Endometrium (tissue), 2 donors: ENCODE measurements at regions not wholly inside any gene's neighbourhood (a gene's known extent, or its start where the extent isn't known, plus 50 kb on each side); places are given as distances from the start of the nearest gene placed in this dataset.
"Not testable (repeated sequence)": the region's sequence is repeated elsewhere in the genome, so short reads cannot be mapped to it uniquely, and the experiment has no call there.

Experiments
- FAIRE-seq: peaks from 2 replicates; lab custom pipeline; 2012; peaks lifted over from hg19 to GRCh38; lab: Jason Lieb, UNC
- donor health status: control.
- donor health status: control.

DNA sequence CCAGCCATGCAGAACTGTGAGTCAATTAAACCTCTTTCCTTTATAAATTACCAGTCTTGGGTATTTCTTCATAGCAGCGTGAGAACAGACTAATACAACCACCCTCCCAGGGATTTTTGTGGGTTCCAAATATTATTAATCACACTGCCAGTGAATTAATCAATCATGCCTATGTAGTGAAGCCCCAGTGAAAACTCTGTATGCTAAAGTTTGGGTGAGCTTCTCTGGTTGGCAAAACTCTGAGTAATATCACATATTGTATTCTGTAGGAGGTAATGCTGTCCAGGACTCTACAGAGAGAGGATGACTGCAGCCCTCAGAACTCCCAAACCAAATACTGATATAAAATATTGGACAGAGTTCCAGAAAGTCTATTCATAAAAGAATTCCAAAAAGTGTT lies 216.9 kb downstream of the RPAP3 start:
- FAIRE-seq: no peak

DNA sequence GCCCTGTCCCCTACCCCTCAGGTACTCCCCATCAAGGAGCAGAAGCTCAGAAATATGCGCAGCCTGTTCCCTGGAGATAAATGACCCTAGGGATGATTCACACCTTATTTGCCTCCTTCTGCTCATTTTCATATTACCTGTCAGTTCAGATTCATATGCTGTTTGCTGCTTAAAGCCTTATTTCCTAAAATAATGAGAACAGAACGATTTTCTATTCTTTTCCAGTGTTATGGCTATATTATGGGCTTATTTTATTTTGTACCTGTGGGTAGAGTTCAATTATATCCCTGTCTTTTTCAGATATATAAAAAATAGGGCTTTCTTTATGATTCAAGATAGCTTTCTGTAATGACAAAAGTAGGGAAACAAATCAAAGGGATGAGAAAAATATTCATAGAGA lies 224.8 kb downstream of the RPAP3 start:
- no peak for FAIRE-seq

DNA sequence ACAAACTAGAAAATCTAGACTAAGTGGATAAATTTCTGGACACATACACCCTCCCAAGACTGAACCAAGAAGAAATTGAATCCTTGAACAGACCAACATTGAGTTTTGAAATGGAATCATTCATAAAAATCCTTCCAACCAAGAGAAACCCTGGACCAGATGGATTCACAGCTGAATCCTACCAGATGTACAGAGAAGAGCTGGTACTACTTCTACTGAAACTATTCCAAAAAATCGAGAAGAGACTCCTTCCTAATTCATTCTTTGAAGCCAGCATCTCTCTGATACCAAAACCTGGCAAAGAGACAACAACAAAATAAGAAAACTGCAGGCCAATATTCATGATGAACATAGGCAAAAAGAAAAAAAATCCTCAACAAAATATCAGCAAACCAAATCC lies 227.4 kb downstream of the RPAP3 start:
- FAIRE-seq: no peak

DNA sequence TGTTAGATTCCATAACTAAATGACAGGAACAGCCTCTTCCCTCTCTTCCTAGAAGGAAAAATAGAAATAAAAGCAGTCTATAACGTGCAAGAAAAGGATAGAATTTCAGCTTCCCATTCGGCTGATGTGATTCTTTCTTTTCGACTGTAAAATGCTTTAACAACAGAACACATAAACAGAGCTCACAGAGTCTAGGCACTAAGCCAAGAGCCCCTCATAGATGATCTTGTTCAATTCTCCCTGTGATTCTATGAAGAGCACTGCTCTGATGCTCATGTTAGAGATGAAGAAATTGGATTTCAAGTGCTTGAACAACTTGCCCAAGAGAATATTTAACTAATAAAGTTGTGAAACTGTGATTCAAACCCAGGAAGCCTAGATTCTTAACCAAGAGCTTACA lies 232.7 kb downstream of the RPAP3 start:
- FAIRE-seq: no peak

DNA sequence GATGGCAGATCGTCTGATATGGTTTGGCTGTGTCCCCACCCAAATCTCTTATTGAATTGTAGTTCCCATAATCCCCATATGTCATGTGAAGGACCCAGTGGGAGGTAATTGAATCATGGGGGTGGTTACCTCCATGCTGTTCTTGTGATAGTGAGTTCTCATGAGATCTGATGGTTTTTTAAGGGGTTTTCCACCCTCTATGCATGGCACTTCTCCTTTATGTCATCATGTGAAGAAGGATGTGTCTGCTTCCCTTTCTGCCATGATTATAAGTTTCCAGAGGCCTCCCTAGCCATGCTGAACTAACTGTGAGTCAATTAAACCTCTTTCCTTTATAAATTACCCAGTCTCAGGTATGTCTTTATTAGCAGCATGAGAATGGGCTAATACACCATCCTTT lies 235.5 kb downstream of the RPAP3 start:
- not testable (repeated sequence) for FAIRE-seq

DNA sequence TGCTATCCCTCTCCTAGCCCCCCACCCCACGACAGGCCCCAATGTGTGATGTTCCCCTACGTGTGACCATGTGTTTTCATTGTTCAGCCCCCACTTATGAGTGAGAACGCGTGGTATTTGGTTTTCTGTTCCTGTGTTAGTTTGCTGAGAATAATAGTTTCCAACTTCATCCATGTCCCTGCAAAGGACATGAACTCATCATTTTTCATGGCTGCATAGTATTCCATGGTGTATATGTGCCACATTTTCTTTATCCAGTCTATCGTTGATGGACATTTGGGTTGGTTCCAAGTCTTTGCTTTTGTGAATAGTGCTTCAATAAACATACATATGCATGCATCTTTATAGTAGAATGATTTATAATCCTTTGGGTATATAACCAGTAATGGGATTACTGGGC lies 241.9 kb downstream of the RPAP3 start:
- FAIRE-seq: not testable (repeated sequence)

DNA sequence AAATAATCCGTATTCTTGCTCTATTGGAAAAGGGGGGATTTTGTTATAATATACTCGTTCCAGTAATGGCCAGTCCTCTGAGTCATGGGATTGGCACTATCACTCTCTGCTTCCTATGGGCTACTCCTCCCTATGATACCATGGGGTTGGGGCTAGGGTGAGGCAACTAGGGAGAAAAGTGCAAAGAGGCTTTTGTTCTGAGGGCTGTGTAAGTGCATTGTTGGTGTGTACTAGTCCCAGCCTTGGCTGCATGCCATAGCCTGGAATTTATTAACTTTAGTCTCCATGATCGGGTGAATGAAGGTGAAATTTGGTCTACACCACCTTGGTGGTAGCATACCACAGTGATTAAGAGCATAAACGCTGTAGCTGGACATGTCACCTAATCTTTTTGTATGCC lies 247.6 kb downstream of the RPAP3 start:
- no peak for FAIRE-seq

DNA sequence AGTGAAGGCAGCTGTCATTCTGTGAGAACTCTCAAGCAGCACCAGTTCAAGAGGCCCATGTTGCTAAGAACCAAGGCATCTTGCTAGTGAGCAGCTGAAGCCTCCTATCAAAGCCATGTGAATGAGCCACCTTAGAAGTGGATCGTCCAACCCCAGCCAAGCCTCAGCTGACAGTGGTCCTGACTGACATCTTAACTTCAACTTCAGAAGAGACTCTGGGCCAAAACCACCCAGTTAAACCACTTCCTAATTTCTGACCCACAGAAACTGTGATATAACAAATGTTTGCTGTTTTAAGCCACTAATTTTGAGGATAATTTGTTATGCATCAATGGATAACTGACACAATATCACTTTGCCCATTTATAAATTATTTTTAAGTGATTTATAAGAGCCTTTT lies 256.0 kb downstream of the RPAP3 start:
- no peak for FAIRE-seq

DNA sequence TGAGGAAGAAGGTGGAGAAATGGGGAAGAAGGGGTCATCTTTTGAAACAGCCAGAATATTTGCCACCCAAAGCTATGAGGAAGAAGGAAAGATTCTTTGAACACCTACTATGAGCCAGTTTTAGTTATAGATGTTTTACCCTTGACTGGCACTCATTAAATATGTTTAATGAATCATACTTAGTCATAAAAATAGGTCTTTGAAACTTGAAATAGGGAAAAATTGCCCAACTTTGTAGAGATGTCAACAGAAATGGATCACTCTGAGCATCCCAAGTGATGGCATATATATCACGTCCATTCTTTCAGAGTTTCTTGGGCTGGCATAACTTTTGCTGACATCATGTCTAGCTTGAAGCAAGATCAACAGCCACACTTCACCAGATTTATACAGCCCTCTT lies 263.5 kb downstream of the RPAP3 start:
- FAIRE-seq: no peak

DNA sequence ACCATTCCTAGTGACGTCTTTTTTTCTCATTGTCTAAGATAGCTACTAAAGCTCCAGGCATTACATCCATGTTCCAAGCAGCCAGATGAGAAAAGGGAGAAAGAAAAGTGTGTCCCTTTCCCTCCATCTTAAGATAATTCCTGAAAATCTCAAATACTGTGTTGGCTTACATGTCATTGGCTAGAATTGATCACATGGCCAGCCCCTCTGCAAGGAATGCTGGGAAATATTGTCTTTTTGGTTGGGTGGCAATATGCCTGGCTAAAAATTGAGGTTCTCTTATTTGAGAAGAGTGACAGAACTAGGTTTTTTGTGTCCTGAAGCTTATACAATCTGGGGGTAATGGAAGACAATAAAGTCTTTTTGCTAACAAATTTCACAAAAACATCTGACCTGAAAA lies 264.3 kb downstream of the RPAP3 start:
- no peak for FAIRE-seq

DNA sequence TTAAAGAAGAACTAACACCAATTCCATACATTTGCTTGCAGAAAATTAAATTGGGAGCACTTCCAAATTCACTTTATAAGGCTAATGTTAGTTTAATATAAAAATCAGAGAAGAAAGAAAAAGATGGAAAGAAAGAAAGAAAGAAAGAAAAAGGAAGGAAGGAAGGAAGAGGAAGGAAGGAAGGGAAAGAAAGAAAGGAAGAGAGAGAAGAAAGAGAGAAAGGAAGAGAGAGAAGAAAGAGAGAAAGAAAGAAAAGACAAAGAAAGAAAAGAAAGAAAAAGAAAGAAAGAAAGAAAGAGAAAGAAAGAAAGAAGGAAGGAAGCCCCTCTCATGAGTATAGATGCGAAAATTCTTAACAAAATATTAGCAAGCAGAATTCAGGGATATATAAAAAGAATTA lies 267.7 kb downstream of the RPAP3 start:
- FAIRE-seq: no peak

DNA sequence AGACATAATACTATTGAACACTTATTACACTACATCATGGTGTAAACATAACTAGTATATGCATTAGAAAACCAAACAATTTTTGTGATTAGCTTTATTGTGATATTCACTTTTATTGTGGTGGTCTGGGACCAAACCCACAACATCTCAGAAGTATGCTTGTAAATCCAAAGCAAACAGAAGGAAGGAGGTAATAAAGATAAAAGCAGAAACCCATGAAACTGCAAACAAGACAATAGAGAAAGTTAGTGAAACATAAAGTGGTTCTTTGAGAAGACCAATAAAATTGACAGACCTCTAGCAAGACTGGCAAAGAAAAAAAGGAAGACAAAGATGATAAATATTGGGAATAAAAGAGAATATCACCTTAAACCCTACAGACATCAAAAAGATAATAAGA lies 268.3 kb downstream of the RPAP3 start:
- no peak for FAIRE-seq

DNA sequence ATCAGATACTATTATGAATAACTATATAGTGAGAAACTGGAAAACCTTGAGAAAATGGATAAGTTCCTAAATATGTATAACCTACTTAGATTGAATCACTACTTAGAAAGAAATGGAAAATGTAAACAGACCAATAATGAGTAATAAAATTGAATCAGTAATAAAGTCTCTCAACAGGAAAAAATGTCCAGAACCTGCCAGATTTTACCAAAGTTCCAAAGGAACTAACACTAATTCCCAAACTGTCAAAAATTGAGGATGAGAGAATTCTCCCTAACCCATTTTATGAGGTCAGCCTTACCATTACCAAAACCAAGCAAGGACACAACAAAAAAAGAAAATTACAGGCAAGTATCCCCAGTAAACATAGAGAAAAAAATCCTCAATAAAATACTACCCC lies 272.0 kb downstream of the RPAP3 start:
- FAIRE-seq: no peak

DNA sequence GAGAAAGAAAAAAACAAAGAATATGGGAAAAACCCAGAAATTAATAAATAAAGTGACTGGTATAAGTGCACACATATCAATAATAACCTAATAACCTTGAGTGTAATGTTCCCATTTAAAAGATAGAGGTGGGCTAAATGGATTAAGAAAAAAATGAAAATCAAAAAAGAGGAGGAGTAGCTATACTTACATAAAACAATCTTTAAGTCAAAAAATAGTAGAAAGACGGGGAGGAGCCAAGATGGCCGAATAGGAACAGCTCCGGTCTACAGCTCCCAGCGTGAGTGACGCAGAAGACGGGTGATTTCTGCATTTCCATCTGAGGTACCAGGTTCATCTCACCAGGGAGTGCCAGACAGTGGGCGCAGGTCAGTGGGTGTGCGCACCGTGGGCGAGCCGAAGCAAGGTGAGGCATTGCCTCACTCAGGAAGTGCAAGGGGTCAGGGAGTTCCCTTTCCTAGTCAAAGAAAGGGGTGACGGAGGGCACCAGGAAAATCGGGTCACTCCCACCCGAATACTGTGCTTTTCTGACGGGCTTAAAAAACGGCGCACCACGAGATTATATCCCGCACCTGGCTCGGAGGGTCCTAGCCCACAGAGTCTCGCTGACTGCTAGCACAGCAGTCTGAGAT lies 279.0 kb downstream of the RPAP3 start:
- not testable (repeated sequence) for FAIRE-seq

DNA sequence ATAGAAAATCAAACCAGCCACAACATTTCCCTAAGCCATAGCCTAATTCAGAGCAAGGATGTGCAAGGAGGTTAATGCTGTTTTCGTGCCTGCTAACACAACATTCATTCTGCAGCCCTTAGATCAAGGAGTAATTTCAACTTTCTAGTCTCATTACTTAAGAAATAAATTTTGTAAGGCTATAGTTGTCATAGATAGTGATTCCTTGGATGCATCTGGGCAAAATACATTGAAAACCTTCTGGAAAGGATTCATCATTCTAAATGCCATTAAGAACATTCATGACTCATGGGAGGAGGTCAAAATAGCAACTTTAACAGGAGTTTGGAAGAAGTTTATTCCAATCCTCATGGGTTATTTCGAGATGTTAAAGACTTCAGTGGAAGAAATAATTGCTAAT lies 283.2 kb downstream of the RPAP3 start:
- no peak for FAIRE-seq

DNA sequence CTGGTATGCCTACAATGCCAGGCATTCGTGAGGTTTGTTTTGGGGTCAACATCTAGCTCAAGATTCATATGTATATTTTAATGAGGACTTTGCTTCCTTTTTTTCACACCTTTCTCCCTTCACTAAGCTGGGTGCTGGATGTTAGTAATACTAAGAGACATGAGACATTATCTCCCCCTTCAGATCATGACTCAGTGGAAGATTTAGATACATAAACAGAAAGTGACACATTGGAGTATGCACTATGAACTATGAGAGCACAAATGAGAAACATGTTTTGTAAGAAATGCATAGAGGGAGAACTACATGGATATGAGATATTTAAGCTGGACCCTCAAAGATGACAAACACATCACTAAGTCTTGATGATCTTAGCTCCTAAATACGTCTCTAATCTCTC lies 286.3 kb downstream of the RPAP3 start:
- no peak for FAIRE-seq

DNA sequence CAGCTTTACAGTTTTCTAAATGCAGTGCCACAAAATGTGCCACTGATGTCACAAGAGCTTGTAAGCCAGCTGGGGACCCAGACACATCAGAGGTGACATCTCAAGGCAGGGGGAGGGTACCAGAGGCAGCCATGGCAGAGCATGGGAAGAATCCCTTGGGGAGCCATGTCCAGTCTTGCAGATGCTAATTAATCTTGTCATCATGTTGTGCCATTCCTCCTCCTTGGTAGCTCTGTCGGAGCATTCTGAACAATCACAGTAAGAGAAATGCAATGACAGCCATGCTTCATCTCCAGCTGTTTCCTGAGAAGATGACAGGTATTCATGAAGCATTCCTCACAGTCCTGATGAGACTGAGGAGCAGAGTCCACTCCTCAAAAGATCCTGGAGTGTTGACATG lies 287.9 kb downstream of the RPAP3 start:
- FAIRE-seq: no peak

DNA sequence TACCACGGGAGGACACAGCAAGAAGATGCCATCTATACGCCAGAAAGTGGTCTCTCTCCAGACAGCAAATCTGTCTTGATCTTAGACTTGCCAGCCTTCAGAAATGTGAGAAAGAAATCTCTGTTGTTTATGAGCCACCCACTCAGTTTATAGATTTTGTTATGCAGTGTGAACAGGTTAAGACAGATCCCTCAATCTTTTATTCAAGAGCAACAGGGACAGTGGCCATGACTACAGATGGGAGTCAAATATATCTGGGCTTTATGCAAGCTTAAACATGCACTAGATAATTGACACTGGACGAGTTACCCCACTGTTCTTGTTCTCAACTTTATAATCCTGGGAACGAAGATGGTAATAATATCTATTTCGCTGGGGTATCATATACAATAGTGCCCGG lies 288.7 kb downstream of the RPAP3 start:
- no peak for FAIRE-seq

DNA sequence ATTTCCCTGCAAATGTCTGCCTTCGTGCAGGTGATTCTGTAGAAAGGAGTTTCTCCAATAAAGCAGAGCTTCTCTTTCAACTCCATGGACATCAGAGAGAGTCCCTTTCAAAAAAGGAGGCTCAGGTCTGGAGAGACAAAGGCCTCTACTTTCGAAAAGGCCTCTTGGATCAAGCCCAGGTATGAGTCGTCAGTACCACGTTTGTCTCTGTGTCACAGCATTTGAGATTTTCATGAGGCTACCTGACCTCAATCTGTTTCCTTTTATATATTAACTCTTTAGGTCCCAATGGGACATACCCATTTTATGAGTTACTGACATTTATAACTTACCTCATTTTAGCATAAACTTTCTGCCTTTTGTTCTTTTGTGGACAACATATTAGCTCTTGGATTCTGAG lies 290.8 kb downstream of the RPAP3 start:
- FAIRE-seq: no peak

DNA sequence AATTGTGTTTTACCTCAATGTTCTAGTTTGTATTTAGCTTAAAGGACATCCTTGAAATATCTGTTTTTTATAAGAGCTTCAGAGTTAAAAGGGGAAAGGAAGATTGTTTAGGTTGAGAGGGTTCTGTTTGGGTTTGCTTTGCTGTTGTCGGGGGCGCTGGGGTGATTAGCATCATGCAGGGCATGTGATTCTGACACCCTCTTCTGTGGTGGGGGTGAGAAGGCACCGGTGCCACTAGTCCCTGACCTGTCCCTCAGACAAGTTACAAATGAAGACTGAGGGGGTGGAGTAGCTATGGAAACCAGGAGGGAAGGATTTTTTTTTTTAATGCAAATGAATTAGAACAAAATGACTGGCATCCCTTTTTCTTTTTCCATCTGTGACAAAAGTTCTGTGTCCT lies 291.3 kb downstream of the RPAP3 start:
- no peak for FAIRE-seq

DNA sequence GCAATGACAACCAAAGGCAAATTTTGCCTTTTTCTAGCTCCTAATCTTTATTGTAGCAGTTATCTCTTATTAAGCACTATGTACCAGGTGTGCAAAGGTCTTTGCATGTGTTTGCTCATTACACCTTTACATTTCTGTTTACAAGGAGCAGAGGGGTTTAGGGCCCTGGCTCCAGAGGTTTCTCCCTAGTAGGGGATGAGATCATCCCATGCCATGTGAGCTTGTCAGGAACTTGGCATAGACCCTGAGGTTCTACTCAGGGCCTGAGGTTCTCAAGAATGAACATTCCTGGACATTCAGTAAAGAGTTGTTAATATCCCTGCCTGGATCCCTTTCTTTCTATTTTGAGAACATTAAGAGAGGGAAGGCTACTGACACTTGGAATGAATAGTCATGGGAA lies 292.0 kb downstream of the RPAP3 start:
- FAIRE-seq: no peak

DNA sequence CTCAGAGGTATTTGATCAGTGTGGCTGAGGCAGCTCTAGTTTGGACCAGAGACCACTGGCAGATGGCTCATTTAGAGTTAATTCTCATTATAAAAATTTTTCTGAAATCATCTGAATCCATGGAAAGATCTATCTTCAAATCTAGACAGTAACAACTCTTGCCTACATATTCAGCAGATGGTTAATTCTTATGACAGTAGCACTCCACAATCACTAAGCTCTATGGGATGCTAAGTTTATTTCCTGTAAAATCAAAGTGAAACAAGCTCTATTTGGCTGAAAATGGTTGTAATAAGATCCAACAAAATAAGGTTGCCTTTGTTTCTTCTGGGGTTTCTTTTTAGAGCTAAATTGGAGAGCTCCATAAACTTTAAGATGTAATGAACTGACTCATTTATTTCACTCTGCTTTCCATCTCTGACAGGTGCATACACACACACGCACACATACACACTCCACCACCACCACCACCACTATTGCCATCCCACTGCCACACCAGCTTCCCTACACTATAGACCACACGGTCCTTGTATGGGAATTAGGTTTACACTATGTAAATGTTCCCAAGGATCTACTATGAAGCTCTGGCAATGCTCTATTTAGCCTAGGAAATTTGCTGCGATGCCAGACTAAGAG lies 293.1 kb downstream of the RPAP3 start:
- FAIRE-seq: no peak

DNA sequence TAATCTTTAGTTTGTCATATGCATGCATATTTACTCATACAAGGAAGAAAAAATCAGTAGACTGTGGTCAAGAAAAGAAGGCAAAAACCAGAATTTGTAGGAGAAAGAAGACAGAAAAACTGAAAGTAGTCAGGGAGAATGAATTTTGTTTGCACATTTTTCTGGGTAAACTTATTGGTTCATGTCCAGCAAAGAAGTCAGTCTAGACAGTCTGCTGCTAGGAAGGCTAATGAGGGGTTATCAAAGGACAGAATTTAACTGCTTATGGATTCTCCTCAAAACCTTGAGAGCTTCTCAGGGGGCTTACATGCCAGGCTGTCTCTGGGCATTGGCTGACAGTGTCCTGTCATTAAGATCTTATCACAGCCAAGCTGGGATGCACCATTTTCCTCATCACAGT lies 293.9 kb downstream of the RPAP3 start:
- no peak for FAIRE-seq

DNA sequence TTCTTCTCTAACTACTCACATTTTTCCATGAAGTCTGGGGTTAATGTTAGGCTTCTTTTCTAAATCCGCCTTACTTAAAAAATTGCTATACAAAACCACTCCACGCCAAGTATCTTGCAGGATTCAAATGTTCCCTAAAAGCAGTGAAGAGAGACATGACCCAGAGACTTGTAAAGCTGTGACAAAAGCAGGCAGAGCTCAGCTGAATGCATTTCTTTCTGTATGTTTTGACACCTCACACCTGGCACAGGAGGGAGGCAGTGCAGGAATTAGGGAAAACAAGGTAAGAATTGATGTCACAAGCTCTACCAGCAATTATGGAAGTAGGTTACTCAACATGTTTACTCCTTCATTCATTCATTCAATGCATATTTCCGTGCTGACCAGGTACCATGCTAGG lies 295.0 kb downstream of the RPAP3 start:
- no peak for FAIRE-seq

DNA sequence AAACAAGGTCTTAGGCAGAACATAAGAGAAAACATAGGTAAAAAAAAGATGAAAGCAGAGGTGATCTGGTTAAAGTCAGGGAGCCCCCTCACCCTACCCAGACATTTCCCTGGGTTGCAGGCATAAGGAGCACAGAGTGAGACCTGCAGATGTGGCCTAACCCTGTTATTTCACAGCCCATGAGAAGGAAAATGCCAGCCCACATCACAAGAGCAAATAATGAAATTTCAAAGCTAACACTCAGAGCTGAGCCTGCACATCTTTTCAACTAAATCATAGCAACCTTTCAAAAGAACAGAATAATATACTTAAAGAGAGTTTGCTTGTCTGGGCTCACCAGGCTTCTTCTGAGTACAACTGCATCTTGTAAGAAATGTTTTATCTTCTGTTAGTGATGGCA lies 295.4 kb downstream of the RPAP3 start:
- no peak for FAIRE-seq
